Testis (tissue), 2 donors: ENCODE measurements at regions not wholly inside any gene's neighbourhood (a gene's known extent, or its start where the extent isn't known, plus 50 kb on each side); places are given as distances from the start of the nearest gene placed in this dataset.

Source experiments
- POLR2A ChIP-seq: fragments of 450-650 bp; IDR thresholded peaks from one replicate; pipeline ENCODE4 v1.6.1; 2017; ENCODE audit warnings: antibody characterized with exemption, mild to moderate bottlenecking, moderate library complexity
- TF ChIP-seq, protein P1 (sequence below), 3 experiments: fragments of 450-650 bp in 2 of 3; fragments of 200-600 bp in 1 of 3; sonication (generic) in 1 of 3; IDR thresholded peaks; one replicate each; pipeline ENCODE4 v1.5.1; 2016 to 2019; ENCODE audit warnings: antibody characterized with exemption in 3 of 3, mild to moderate bottlenecking in 2 of 3, moderate library complexity in 1 of 3

DNA sequence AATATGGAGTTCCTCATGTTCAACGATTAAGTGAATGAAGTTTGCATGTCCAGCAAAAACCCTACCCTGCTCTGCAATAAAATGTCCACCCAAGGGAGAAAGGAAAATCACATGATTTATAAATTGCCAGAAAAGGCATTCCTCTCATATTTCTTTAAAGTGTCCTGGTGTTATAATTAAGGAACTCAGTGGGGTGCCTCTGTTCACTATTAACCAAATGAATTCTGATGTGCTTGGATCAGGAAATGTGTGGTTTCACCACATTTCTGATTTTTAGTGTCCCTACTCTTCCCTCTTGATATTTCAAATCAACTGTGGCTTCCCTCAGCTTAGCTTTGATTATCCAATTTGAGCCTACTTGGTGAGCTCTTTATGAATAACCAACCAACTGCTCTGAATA lies 208.1 kb downstream of the PHLDA1 start:
- TF ChIP-seq, protein P1, sequence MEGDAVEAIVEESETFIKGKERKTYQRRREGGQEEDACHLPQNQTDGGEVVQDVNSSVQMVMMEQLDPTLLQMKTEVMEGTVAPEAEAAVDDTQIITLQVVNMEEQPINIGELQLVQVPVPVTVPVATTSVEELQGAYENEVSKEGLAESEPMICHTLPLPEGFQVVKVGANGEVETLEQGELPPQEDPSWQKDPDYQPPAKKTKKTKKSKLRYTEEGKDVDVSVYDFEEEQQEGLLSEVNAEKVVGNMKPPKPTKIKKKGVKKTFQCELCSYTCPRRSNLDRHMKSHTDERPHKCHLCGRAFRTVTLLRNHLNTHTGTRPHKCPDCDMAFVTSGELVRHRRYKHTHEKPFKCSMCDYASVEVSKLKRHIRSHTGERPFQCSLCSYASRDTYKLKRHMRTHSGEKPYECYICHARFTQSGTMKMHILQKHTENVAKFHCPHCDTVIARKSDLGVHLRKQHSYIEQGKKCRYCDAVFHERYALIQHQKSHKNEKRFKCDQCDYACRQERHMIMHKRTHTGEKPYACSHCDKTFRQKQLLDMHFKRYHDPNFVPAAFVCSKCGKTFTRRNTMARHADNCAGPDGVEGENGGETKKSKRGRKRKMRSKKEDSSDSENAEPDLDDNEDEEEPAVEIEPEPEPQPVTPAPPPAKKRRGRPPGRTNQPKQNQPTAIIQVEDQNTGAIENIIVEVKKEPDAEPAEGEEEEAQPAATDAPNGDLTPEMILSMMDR (IDR thresholded peaks at IDR 0.05): no peak
- no peak for TF ChIP-seq POLR2A
